H1 (cell line): ENCODE measurements at regions not wholly inside any gene's neighbourhood (a gene's known extent, or its start where the extent isn't known, plus 50 kb on each side); places are given as distances from the start of the nearest gene placed in this dataset.

Experiments
- CTCF ChIA-PET: fragments of 300-600 bp; sonication (Branson Sonifier 250); formaldehyde crosslinking; loops from one replicate; lab custom pipeline; 2021; ENCODE audit not compliant: partially characterized antibody; lab: Charles Lee
- POLR2A ChIA-PET: fragments of 300-600 bp; sonication (Branson Sonifier 250); formaldehyde crosslinking; loops from one replicate; lab custom pipeline; 2021; ENCODE audit warnings: inconsistent platforms; ENCODE audit not compliant: partially characterized antibody; lab: Charles Lee
- DNase-seq, 2 experiments: peaks; one replicate each; pipeline versions ENCODE4 v3.0.0 to v3.0.0-alpha.2; 2010 to 2022; ENCODE audit warnings: low spot score in 2 of 2, low read depth in 1 of 2, mixed read lengths in 1 of 2
- FAIRE-seq: peaks from 2 replicates; lab custom pipeline; 2011; peaks lifted over from hg19 to GRCh38; lab: Jason Lieb, UNC
- H2AFZ ChIP-seq: 2 replicates; pipeline ENCODE4 v1.8.1; 2012; ENCODE audit warnings: low read length, inconsistent platforms
- H2AK5ac ChIP-seq: 2 replicates; pipeline ENCODE4 v1.6.1; 2013; ENCODE audit warnings: low read depth, low read length
- H2BK120ac ChIP-seq: replicated peaks from 2 replicates; pipeline ENCODE3; 2013; ENCODE audit warnings: low read depth, low read length, inconsistent platforms
- H2BK12ac ChIP-seq: 2 replicates; pipeline ENCODE4 v1.6.1; 2013; ENCODE audit warnings: low read depth, low read length
- H2BK15ac ChIP-seq: 2 replicates; pipeline ENCODE4 v1.6.1; 2013; ENCODE audit warnings: low read length
- H2BK20ac ChIP-seq: 2 replicates; pipeline ENCODE4 v1.6.1; 2013; ENCODE audit warnings: low read length
- H2BK5ac ChIP-seq: 2 replicates; pipeline ENCODE4 v1.6.1; 2013; ENCODE audit warnings: low read depth, low read length
- H3K14ac ChIP-seq: 2 replicates; pipeline ENCODE4 v1.6.1; 2013; ENCODE audit warnings: inconsistent platforms; ENCODE audit not compliant: insufficient read length
- H3K18ac ChIP-seq: 2 replicates; pipeline ENCODE4 v1.6.1; 2013; ENCODE audit warnings: low read length; ENCODE audit errors: extremely low read depth
- H3K23ac ChIP-seq: 2 replicates; pipeline ENCODE4 v1.6.1; 2013; ENCODE audit warnings: inconsistent platforms; ENCODE audit not compliant: insufficient read length
- H3K23me2 ChIP-seq: 2 replicates; pipeline ENCODE4 v1.6.1; 2013; ENCODE audit warnings: low read depth, low read length
- H3K27ac ChIP-seq: 2 replicates; pipeline ENCODE4 v1.6.1; 2011; ENCODE audit warnings: low read depth, low read length, inconsistent platforms
- H3K27me3 ChIP-seq, 4 experiments: replicated peaks in 1 of 4; 1 replicate in 1 of 4; 2 replicates in 3 of 4; pipeline versions ENCODE4 v1.6.1 to v1.8.1; 2011 to 2013; ENCODE audit warnings: low read length in 3 of 4, mild to moderate bottlenecking in 3 of 4, inconsistent platforms in 2 of 4, mixed read lengths in 2 of 4, moderate library complexity in 1 of 4; ENCODE audit not compliant: control insufficient read depth in 3 of 4, insufficient read depth in 3 of 4; ENCODE audit errors: extremely low read depth in 1 of 4
- H3K36me3 ChIP-seq, 4 experiments: 2 replicates each; pipeline versions ENCODE4 v1.6.1 to v1.8.1; 2011 to 2013; ENCODE audit warnings: mild to moderate bottlenecking in 4 of 4, low read length in 3 of 4, moderate library complexity in 2 of 4, control low read depth in 1 of 4, inconsistent platforms in 1 of 4; ENCODE audit not compliant: insufficient read depth in 4 of 4, control insufficient read depth in 2 of 4
- H3K4ac ChIP-seq: replicated peaks from 2 replicates; pipeline ENCODE3; 2013; ENCODE audit warnings: low read length, low read depth, mixed read lengths, inconsistent platforms; ENCODE audit not compliant: insufficient read length
- H3K4me1 ChIP-seq, 4 experiments: replicated peaks in 1 of 4; 1 replicate in 1 of 4; 2 replicates in 3 of 4; pipeline versions ENCODE4 v1.6.1 to v1.8.1; 2011 to 2013; ENCODE audit warnings: low read length in 3 of 4, inconsistent platforms in 2 of 4, mixed read lengths in 1 of 4; ENCODE audit not compliant: insufficient read depth in 4 of 4, control insufficient read depth in 3 of 4
- H3K4me2 ChIP-seq, 2 experiments: 2 replicates each; pipeline versions ENCODE4 v1.6.1 to v1.8.1; 2011 to 2013; ENCODE audit warnings: low read depth in 2 of 2, low read length in 2 of 2, control low read depth in 1 of 2, inconsistent platforms in 1 of 2, mild to moderate bottlenecking in 1 of 2; ENCODE audit not compliant: insufficient read depth in 1 of 2
- H3K4me3 ChIP-seq, 4 experiments: fragments of 200-600, 300-600 bp in 1 of 4; sonication (generic), shearing (Covaris generic), sonication (Bioruptor Twin) in 1 of 4; 2 replicates each; pipeline versions ENCODE4 v1.5.1 to v1.8.1; 2011 to 2016; ENCODE audit warnings: low read length in 4 of 4, low read depth in 3 of 4, control low read depth in 2 of 4, inconsistent platforms in 2 of 4, mild to moderate bottlenecking in 2 of 4, mixed read lengths in 1 of 4, moderate library complexity in 1 of 4; ENCODE audit not compliant: insufficient read depth in 2 of 4; ENCODE audit errors: extremely low read depth in 1 of 4
- H3K56ac ChIP-seq: replicated peaks from 2 replicates; pipeline ENCODE3; 2013; ENCODE audit warnings: low read depth, mild to moderate bottlenecking, mixed read lengths, low read length, inconsistent platforms; ENCODE audit not compliant: insufficient read length
- H3K79me1 ChIP-seq: 2 replicates; pipeline ENCODE4 v1.6.1; 2013; ENCODE audit warnings: low read depth, low read length, control low read depth
- H3K79me2 ChIP-seq, 2 experiments: 2 replicates each; pipeline versions ENCODE4 v1.6.1 to v1.8.1; 2012 to 2013; ENCODE audit warnings: low read length in 2 of 2, mild to moderate bottlenecking in 2 of 2, inconsistent platforms in 1 of 2; ENCODE audit not compliant: insufficient read depth in 2 of 2, control insufficient read depth in 1 of 2
- H3K9ac ChIP-seq, 4 experiments: replicated peaks in 1 of 4; 1 replicate in 1 of 4; 2 replicates in 3 of 4; pipeline versions ENCODE4 v1.6.1 to v1.8.1; 2011 to 2013; ENCODE audit warnings: low read depth in 3 of 4, low read length in 3 of 4, control low read depth in 2 of 4, mild to moderate bottlenecking in 2 of 4, moderate library complexity in 2 of 4, inconsistent platforms in 1 of 4; ENCODE audit errors: extremely low read depth in 1 of 4
- H3K9me3 ChIP-seq, 2 experiments: 2 replicates each; pipeline versions ENCODE4 v1.6.1 to v1.8.1; 2012 to 2013; ENCODE audit warnings: mild to moderate bottlenecking in 2 of 2, moderate library complexity in 2 of 2, control low read depth in 1 of 2, inconsistent platforms in 1 of 2, low read depth in 1 of 2, low read length in 1 of 2, mixed read lengths in 1 of 2; ENCODE audit not compliant: insufficient read depth in 2 of 2
- H4K20me1 ChIP-seq, 2 experiments: replicated peaks in 1 of 2; 2 replicates each; pipeline versions ENCODE3 to v1.8.1; 2011 to 2013; ENCODE audit warnings: inconsistent platforms in 2 of 2, low read length in 2 of 2, mild to moderate bottlenecking in 1 of 2; ENCODE audit not compliant: insufficient read depth in 2 of 2, control insufficient read depth in 1 of 2
- H4K5ac ChIP-seq: 2 replicates; pipeline ENCODE4 v1.6.1; 2013; ENCODE audit warnings: low read length, low read depth, mixed read lengths, inconsistent platforms; ENCODE audit not compliant: insufficient read length
- H4K8ac ChIP-seq: 2 replicates; pipeline ENCODE4 v1.8.0; 2013; ENCODE audit warnings: mild to moderate bottlenecking, moderate library complexity, low read length, inconsistent platforms; ENCODE audit not compliant: insufficient read depth; ENCODE audit errors: extremely low read depth
- H4K91ac ChIP-seq: replicated peaks from 2 replicates; pipeline ENCODE3; 2013; ENCODE audit warnings: low read length, mixed read lengths, inconsistent platforms; ENCODE audit not compliant: insufficient read length
- CHD7 ChIP-seq: fragments of 300-600 bp; sonication (generic); IDR thresholded peaks from 2 replicates; pipeline ENCODE4 v1.7.1; 2012; ENCODE audit warnings: low read length, moderate library complexity, mild to moderate bottlenecking, inconsistent platforms; ENCODE audit not compliant: insufficient replicate concordance
- WGBS, 2 experiments: shearing (Covaris generic) in 1 of 2; methylation state at CpG; one replicate each; pipeline versions ENCODE4 v1.1.6 to v1.1.7; 2013 to 2015; ENCODE audit warnings: low lambda C conversion rate in 2 of 2, mixed read lengths in 2 of 2, inconsistent platforms in 1 of 2, low coverage in 1 of 2, missing lambda C conversion rate in 1 of 2; ENCODE audit not compliant: insufficient replicate concordance in 2 of 2, insufficient coverage in 1 of 2, insufficient read length in 1 of 2; ENCODE audit errors: extremely low coverage in 1 of 2, missing lambda C conversion rate in 1 of 2; 5-methylcytosine and 5-hydroxymethylcytosine counted together

DNA sequence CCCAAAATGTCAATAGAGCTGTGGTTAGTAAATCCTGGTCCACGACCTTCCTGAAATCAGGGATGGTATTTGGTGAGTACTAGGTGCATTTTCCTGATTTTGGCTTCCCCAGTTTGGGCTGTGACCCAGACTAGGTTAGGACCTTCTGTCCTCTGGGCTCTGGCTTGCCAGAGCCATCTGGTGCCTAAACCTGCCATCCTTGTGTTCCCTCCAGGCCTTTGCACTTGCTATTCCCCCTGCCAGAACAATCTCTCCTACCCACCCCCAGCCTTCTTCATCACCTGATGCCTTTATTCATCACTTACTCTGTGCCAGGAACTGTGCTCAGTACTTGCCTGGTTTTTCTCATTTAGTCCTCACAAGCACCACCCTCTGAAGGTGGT lies 216.7 kb downstream of the RBM19 start:
- no peak overlapping the region for H3K4me3 ChIP-seq
- no peak overlapping the region for H3K4me2 ChIP-seq
- H3K9ac ChIP-seq: no peak overlapping the region
- no peak overlapping the region for H3K18ac ChIP-seq
- no peak overlapping the region for H2BK5ac ChIP-seq
- peaks cover 7 to 8% of the 10 kb centered on the region in 2 experiments; a peak in 3 of 4 replicates for H3K9me3 ChIP-seq
- no peak overlapping the region for H2BK15ac ChIP-seq
- no peak overlapping the region for H2AK5ac ChIP-seq
- ChIA-PET CTCF (no interaction called here), POLR2A (no interaction called here)
- no peak overlapping the region for H4K8ac ChIP-seq
- H3K4me1 ChIP-seq: no peaks in the 10 kb centered on the region
- H4K5ac ChIP-seq: no peak overlapping the region
- H2BK12ac ChIP-seq: no peak overlapping the region
- no peak overlapping the region for H4K91ac ChIP-seq
- H3K23me2 ChIP-seq: no peaks in the 10 kb centered on the region
- H2BK120ac ChIP-seq: no peak overlapping the region
- WGBS, 2 experiments: 79% methylated on average over 1 of the region's 1 CpG; no CpG with 5 or more reads in 1 of the 2 experiments
- H2AFZ ChIP-seq: no peak overlapping the region
- H3K56ac ChIP-seq: no peak overlapping the region
- H3K4ac ChIP-seq: no peak overlapping the region
- no peak overlapping the region for H3K23ac ChIP-seq
- H3K27ac ChIP-seq: no peak overlapping the region
- no peaks in the 10 kb centered on the region for H4K20me1 ChIP-seq
- FAIRE-seq: no peak
- H3K36me3 ChIP-seq: no peaks in the 10 kb centered on the region
- no peaks in the 10 kb centered on the region for H3K79me2 ChIP-seq
- H3K79me1 ChIP-seq: no peaks in the 10 kb centered on the region
- peaks cover 3 to 11% (median 8%) of the 10 kb centered on the region in 4 experiments for H3K27me3 ChIP-seq
- DNase-seq: no peak
- no peak overlapping the region for H2BK20ac ChIP-seq
- no peak overlapping the region for H3K14ac ChIP-seq
- TF ChIP-seq CHD7: no peak
